ENCODE measurements at regions not wholly inside any gene's neighbourhood (a gene's known extent, or its start where the extent isn't known, plus 50 kb on each side); places are given as distances from the start of the nearest gene placed in this dataset.

GRCh38 chr20:57793421-57793820 lies 83.6 kb upstream of the PMEPA1 start:
- TF ChIP-seq CTCF (IDR thresholded peaks at IDR 0.05) (no peak), KDM5A (IDR thresholded peaks at IDR 0.05) (no peak)

All from A549 (cell line).